ENCODE measurements at regions not wholly inside any gene's neighbourhood (a gene's known extent, or its start where the extent isn't known, plus 50 kb on each side); places are given as distances from the start of the nearest gene placed in this dataset.

DNA sequence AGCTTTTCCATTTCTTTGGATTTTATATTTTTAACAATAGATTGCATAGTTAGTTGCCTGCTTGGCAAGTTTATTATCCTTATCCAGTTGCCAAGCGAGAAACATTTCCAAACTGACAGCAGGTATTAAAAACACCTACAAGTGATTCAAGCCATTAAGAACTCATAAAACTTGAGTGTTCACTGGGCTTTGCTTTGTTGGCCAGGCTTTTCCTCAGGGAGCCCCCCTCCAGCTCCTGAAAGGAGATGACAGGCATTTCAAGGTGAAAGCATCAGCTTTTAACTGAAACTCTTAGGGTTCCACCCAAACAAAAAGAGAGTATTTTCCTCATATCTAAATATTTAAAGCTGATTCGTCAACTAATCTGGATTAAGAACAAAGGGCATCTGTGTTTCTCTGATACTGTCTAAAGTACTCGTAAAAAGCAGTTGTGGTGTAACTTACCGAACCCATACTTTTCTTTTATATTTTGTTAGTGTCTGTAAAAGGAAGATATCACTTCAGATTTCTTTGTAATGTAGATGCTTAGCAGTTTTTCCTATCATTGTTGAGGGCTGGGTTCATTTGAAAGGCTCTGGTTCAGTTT, 363.4 kb downstream of the OTOL1 start:
- ChIA-PET POLR2A (no interaction called here), CTCF (ENCODE audit: low intra/inter-chr PET ratio) (no interaction called here)
- H2AFZ ChIP-seq (ENCODE audit: low read depth, low read length): no peak overlapping the region
- no peak overlapping the region for H3K27ac ChIP-seq (ENCODE audit: extremely low read depth, low read depth, low read length)
- no peaks in the 10 kb centered on the region for H3K27me3 ChIP-seq (ENCODE audit: control insufficient read depth in 2 of 2, insufficient read depth in 2 of 2, low read length in 2 of 2)
- no peaks in the 10 kb centered on the region for H3K36me3 ChIP-seq (ENCODE audit: control insufficient read depth, insufficient read depth, low read length)
- ATAC-seq (no peak), DNase-seq (ENCODE audit: extremely low read depth in 1 of 4, low spot score in 3 of 4) (no peak), FAIRE-seq (no peak)
- no peak for TF ChIP-seq ZNF75A (CRISPR knock-in tag; IDR thresholded peaks at IDR 0.05)
- TF ChIP-seq SPI1 (IDR thresholded peaks at IDR 0.05; ENCODE audit: borderline replicate concordance, low read depth, low read length): no peak
- TF ChIP-seq SMAD2 (IDR thresholded peaks at IDR 0.05; ENCODE audit: low read depth, low read length): no peak
- WGBS (ENCODE audit: insufficient coverage, low coverage, missing lambda C conversion rate): 0% methylated on average over 4 of the region's 4 CpGs
- no peaks in the 10 kb centered on the region for H3K4me1 ChIP-seq (replicated peaks in 1 of 2; ENCODE audit: control insufficient read depth in 2 of 2, insufficient read depth in 2 of 2, low read length in 2 of 2)
- H3K4me2 ChIP-seq (ENCODE audit: insufficient read depth, low read length): no peak overlapping the region
- intact Hi-C loops (cut with micrococcal nuclease) (no loop called here), in situ Hi-C loops (cut with MboI) (no loop called here)
- H3K9ac ChIP-seq (ENCODE audit: insufficient read depth in 1 of 2, low read depth in 2 of 2, low read length in 2 of 2): no peak overlapping the region
- no peaks in the 10 kb centered on the region for H3K79me2 ChIP-seq (ENCODE audit: control insufficient read depth, insufficient read depth, low read length)
- no peak overlapping the region for H3K4me3 ChIP-seq
- H3K9me1 ChIP-seq (ENCODE audit: control insufficient read depth, insufficient read depth, low read length): no peaks in the 10 kb centered on the region
- BruUV-seq (replicated peaks): no TSS peak
- no peaks in the 10 kb centered on the region for H3K9me3 ChIP-seq (replicated peaks; ENCODE audit: control insufficient read depth, insufficient read depth, low read depth, low read length)
- no peaks in the 10 kb centered on the region for H4K20me1 ChIP-seq (replicated peaks; ENCODE audit: control insufficient read depth, insufficient read depth, low read length)

DNA sequence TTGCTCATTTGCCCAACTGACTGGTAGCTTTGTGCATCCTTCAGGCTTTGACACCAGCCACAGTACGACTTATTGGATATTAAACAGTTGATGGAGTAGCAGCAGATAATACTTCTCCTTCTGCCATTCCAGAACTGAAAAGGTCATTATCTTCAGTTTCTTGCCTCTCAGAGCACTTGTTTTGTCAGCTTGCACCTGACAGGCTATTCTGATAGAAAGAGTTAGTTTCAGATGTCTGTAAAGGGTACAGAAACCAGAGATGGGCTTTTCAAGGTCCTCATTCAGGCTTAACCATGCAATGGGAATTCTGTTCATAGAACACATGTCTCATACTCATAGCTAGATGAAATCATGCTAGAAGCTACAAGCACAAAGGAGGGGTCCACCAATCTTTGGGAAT, 367.2 kb downstream of the OTOL1 start:
- no peak overlapping the region for H3K4me3 ChIP-seq
- CTCF ChIA-PET (ENCODE audit: low intra/inter-chr PET ratio): no interaction called here
- no peak overlapping the region for H3K9ac ChIP-seq (ENCODE audit: insufficient read depth in 1 of 2, low read depth in 2 of 2, low read length in 2 of 2)
- no peak overlapping the region for H2AFZ ChIP-seq (ENCODE audit: low read depth, low read length)
- intact Hi-C loops (cut with micrococcal nuclease): no loop called here
- no peaks in the 10 kb centered on the region for H3K9me3 ChIP-seq (replicated peaks; ENCODE audit: control insufficient read depth, insufficient read depth, low read depth, low read length)
- H3K36me3 ChIP-seq (ENCODE audit: control insufficient read depth, insufficient read depth, low read length): no peaks in the 10 kb centered on the region
- no peak for DNase-seq (ENCODE audit: extremely low read depth in 1 of 4, low spot score in 3 of 4)
- no TSS peak for BruUV-seq (replicated peaks)
- no peaks in the 10 kb centered on the region for H3K4me1 ChIP-seq (replicated peaks in 1 of 2; ENCODE audit: control insufficient read depth in 2 of 2, insufficient read depth in 2 of 2, low read length in 2 of 2)
- no peaks in the 10 kb centered on the region for H3K27me3 ChIP-seq (ENCODE audit: control insufficient read depth in 2 of 2, insufficient read depth in 2 of 2, low read length in 2 of 2)
- in situ Hi-C loops (cut with MboI): no loop called here
- FAIRE-seq: no peak
- POLR2A ChIA-PET: interaction anchor here (1.0 kb wide), 1 partner anchor 8 kb away, joined by 3 read pairs; no protein-coding TSS in a partner anchor
- H3K79me2 ChIP-seq (ENCODE audit: control insufficient read depth, insufficient read depth, low read length): no peaks in the 10 kb centered on the region
- H3K4me2 ChIP-seq (ENCODE audit: insufficient read depth, low read length): no peak overlapping the region
- 0% methylated on average over 1 of the region's 1 CpG for WGBS (ENCODE audit: insufficient coverage, low coverage, missing lambda C conversion rate)
- no peak for ATAC-seq
- no peaks in the 10 kb centered on the region for H4K20me1 ChIP-seq (replicated peaks; ENCODE audit: control insufficient read depth, insufficient read depth, low read length)
- H3K27ac ChIP-seq (ENCODE audit: extremely low read depth, low read depth, low read length): no peak overlapping the region
- no peaks in the 10 kb centered on the region for H3K9me1 ChIP-seq (ENCODE audit: control insufficient read depth, insufficient read depth, low read length)
- TF ChIP-seq SIRT6 (IDR thresholded peaks at IDR 0.05; ENCODE audit: low read depth, low read length): no peak
- no peak for TF ChIP-seq KAT7 (CRISPR knock-in tag; IDR thresholded peaks at IDR 0.05; ENCODE audit: borderline replicate concordance)
- TF ChIP-seq, protein P1, sequence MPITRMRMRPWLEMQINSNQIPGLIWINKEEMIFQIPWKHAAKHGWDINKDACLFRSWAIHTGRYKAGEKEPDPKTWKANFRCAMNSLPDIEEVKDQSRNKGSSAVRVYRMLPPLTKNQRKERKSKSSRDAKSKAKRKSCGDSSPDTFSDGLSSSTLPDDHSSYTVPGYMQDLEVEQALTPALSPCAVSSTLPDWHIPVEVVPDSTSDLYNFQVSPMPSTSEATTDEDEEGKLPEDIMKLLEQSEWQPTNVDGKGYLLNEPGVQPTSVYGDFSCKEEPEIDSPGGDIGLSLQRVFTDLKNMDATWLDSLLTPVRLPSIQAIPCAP (CRISPR knock-in tag; IDR thresholded peaks at IDR 0.05; ENCODE audit: borderline replicate concordance): no peak
